HEK293 (cell line): ENCODE measurements at regions not wholly inside any gene's neighbourhood (a gene's known extent, or its start where the extent isn't known, plus 50 kb on each side); places are given as distances from the start of the nearest gene placed in this dataset.

Experiments used
- ZBTB6 ChIP-seq: fragments of 450-650 bp; formaldehyde crosslinking; IDR thresholded peaks from 2 replicates; pipeline ENCODE4 v1.5.1; 2017; ENCODE audit warnings: missing biosample characterization, missing genetic modification characterization
- TF ChIP-seq, protein P1 (sequence below): fragments of 450-650 bp; formaldehyde crosslinking; IDR thresholded peaks from 2 replicates; pipeline ENCODE4 v1.5.1; 2016; ENCODE audit warnings: missing biosample characterization, missing genetic modification characterization

DNA sequence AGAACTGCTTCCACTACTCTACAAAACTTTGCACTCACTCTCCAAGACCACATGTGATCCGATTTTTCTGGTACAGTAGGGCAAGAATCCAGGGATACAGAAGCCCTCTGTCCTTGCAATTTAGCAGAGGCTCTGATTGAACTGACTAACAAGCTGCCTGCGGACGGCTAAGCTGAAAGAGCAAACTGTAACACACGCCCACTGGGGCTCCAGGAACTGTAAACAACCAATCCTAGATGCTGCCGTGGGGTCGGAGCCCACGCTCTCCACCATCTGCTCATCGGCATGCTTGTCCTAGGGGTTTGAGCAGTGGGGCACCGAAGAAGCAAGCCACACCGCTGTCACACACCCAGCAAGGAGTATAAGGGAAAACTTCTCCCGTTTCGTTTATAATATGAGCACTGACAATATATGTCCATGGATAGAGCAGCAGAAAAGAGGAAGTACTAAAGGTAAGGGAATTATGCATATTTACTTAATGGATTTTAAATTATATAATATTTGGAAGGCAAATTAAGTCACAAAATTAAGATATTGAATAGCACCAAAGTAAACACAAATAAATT, 634.4 kb upstream of the POT1 start:
- TF ChIP-seq ZBTB6 (tag by site-specific recombination) = no peak
- TF ChIP-seq, protein P1, sequence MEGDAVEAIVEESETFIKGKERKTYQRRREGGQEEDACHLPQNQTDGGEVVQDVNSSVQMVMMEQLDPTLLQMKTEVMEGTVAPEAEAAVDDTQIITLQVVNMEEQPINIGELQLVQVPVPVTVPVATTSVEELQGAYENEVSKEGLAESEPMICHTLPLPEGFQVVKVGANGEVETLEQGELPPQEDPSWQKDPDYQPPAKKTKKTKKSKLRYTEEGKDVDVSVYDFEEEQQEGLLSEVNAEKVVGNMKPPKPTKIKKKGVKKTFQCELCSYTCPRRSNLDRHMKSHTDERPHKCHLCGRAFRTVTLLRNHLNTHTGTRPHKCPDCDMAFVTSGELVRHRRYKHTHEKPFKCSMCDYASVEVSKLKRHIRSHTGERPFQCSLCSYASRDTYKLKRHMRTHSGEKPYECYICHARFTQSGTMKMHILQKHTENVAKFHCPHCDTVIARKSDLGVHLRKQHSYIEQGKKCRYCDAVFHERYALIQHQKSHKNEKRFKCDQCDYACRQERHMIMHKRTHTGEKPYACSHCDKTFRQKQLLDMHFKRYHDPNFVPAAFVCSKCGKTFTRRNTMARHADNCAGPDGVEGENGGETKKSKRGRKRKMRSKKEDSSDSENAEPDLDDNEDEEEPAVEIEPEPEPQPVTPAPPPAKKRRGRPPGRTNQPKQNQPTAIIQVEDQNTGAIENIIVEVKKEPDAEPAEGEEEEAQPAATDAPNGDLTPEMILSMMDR (tag by site-specific recombination) = no peak
